ENCODE measurements at regions not wholly inside any gene's neighbourhood (a gene's known extent, or its start where the extent isn't known, plus 50 kb on each side); places are given as distances from the start of the nearest gene placed in this dataset.

GRCh38 chr1:95659588-95659987, 425.6 kb downstream of the RWDD3 start:
- ChIA-PET POLR2A (no interaction called here), CTCF (ENCODE audit: low intra/inter-chr PET ratio, low total read pairs) (no interaction called here)
- ATAC-seq (no peak), DNase-seq (ENCODE audit: low spot score) (no peak), FAIRE-seq (no peak)
- 17% methylated on average over 4 of the region's 4 CpGs for WGBS (ENCODE audit: low lambda C conversion rate)
- no peaks in the 10 kb centered on the region for H3K79me2 ChIP-seq (ENCODE audit: insufficient read depth, low read length)
- H2AFZ ChIP-seq (ENCODE audit: low read length) = no peak overlapping the region
- no peak overlapping the region for H3K27ac ChIP-seq (ENCODE audit: extremely low read length, insufficient read depth, low read length)
- in situ Hi-C loops (cut with HindIII; ENCODE audit: extremely low pct_ligation_motif_present, low pct_unique_long_range_greater_than_20kb) (no loop called here), intact Hi-C loops (cut with micrococcal nuclease; ENCODE audit: unreplicated experiment) (no loop called here)
- TF ChIP-seq LCORL (IDR thresholded peaks at IDR 0.05) (no peak), LCORL (CRISPR knock-in tag; IDR thresholded peaks at IDR 0.05) (no peak), ZNF292 (CRISPR knock-in tag; IDR thresholded peaks at IDR 0.05; ENCODE audit: borderline replicate concordance, low read depth) (no peak), MYC (CRISPR knock-in tag; IDR thresholded peaks at IDR 0.05; ENCODE audit: borderline replicate concordance) (no peak), NFKBIZ (CRISPR knock-in tag; IDR thresholded peaks at IDR 0.05) (no peak), POLR2AphosphoS5 (IDR thresholded peaks at IDR 0.05; ENCODE audit: low read depth, low read length) (no peak), ZNF710 (CRISPR knock-in tag; IDR thresholded peaks at IDR 0.05; ENCODE audit: borderline replicate concordance) (no peak), HOXA7 (CRISPR knock-in tag; IDR thresholded peaks at IDR 0.05) (no peak), ATM (IDR thresholded peaks at IDR 0.05; ENCODE audit: borderline replicate concordance) (no peak), HES4 (CRISPR knock-in tag; IDR thresholded peaks at IDR 0.05; ENCODE audit: borderline replicate concordance) (no peak), KLF11 (CRISPR knock-in tag; IDR thresholded peaks at IDR 0.05) (no peak), ZNF782 (CRISPR knock-in tag; IDR thresholded peaks at IDR 0.05; ENCODE audit: borderline replicate concordance) (no peak), NFATC3 (CRISPR knock-in tag; IDR thresholded peaks at IDR 0.05) (no peak), NCOA2 (CRISPR knock-in tag; IDR thresholded peaks at IDR 0.05) (no peak), ZSCAN29 (CRISPR knock-in tag; conservative IDR thresholded peaks at IDR 0.05) (no peak), RBM22 (optimal IDR thresholded peaks at IDR 0.05; ENCODE audit: low read length) (no peak)
- TF ChIP-seq, protein P1, sequence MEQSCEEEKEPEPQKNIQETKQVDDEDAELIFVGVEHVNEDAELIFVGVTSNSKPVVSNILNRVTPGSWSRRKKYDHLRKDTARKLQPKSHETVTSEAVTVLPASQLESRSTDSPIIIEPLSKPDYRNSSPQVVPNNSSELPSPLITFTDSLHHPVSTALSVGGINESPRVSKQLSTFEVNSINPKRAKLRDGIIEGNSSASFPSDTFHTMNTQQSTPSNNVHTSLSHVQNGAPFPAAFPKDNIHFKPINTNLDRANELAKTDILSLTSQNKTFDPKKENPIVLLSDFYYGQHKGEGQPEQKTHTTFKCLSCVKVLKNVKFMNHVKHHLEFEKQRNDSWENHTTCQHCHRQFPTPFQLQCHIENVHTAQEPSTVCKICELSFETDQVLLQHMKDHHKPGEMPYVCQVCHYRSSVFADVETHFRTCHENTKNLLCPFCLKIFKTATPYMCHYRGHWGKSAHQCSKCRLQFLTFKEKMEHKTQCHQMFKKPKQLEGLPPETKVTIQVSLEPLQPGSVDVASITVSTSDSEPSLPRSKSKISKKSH (CRISPR knock-in tag; IDR thresholded peaks at IDR 0.05; ENCODE audit: borderline replicate concordance) = no peak
- TF ChIP-seq, protein P2, sequence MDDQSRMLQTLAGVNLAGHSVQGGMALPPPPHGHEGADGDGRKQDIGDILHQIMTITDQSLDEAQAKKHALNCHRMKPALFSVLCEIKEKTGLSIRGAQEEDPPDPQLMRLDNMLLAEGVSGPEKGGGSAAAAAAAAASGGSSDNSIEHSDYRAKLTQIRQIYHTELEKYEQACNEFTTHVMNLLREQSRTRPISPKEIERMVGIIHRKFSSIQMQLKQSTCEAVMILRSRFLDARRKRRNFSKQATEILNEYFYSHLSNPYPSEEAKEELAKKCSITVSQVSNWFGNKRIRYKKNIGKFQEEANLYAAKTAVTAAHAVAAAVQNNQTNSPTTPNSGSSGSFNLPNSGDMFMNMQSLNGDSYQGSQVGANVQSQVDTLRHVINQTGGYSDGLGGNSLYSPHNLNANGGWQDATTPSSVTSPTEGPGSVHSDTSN (CRISPR knock-in tag; IDR thresholded peaks at IDR 0.05; ENCODE audit: borderline replicate concordance) = no peak
- H4K20me1 ChIP-seq (ENCODE audit: insufficient read depth, low read length) = no peaks in the 10 kb centered on the region
- H3K4me2 ChIP-seq (ENCODE audit: low read depth, low read length) = no peak overlapping the region
- no peak overlapping the region for H3K4me3 ChIP-seq (replicated peaks in 1 of 3; ENCODE audit: insufficient read depth in 1 of 3, low read depth in 2 of 3, low read length in 3 of 3)
- no peaks in the 10 kb centered on the region; the same call in 1 of the 2 replicates for H3K9me3 ChIP-seq (ENCODE audit: low read length)
- no peaks in the 10 kb centered on the region for H3K36me3 ChIP-seq (replicated peaks in 1 of 2; ENCODE audit: control insufficient read depth in 1 of 2, insufficient read depth in 2 of 2, low read length in 2 of 2)
- BruUV-seq (replicated peaks) = no TSS peak
- H3K4me1 ChIP-seq (ENCODE audit: insufficient read depth, low read length) = no peaks in the 10 kb centered on the region
- no peak overlapping the region for H3K9ac ChIP-seq (ENCODE audit: insufficient read depth, low read depth, low read length)
- H3K27me3 ChIP-seq (ENCODE audit: control insufficient read depth in 1 of 2, insufficient read depth in 2 of 2, low read length in 2 of 2) = no peaks in the 10 kb centered on the region
